Forelimb muscle (tissue), 1 donor: ENCODE measurements at regions not wholly inside any gene's neighbourhood (a gene's known extent, or its start where the extent isn't known, plus 50 kb on each side); places are given as distances from the start of the nearest gene placed in this dataset.

Source experiments
- DNase-seq: peaks from one replicate; pipeline ENCODE4 v3.0.0-alpha.2; 2013; ENCODE audit warnings: low read depth

- DNase-seq, result no peak
Measured at GRCh38 chrX:39822133-39822748, 275.5 kb downstream of the BCOR start.

DNA sequence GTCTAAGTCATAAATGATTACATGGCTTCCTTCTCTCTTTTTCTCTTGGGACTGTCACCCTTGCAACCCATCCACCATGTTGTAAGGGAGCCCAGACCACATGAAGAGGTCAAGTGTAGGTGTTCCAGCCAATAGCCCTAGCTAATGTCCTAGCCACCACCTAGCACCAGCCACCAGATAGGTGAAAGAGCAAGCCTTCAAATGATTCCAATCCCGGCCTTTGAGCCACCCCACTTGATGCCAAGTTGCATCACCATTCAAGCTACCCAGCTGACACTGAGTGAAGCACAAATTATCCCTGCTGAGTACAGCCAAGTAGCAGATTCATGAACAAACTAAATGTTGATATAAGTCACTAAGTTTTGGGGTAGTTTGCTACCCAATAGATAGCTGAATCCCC lies 274.3 kb downstream of the BCOR start:
- no peak for DNase-seq

- no peak for DNase-seq
Measured at GRCh38 chrX:39823854-39824253, 273.9 kb downstream of the BCOR start.

DNA sequence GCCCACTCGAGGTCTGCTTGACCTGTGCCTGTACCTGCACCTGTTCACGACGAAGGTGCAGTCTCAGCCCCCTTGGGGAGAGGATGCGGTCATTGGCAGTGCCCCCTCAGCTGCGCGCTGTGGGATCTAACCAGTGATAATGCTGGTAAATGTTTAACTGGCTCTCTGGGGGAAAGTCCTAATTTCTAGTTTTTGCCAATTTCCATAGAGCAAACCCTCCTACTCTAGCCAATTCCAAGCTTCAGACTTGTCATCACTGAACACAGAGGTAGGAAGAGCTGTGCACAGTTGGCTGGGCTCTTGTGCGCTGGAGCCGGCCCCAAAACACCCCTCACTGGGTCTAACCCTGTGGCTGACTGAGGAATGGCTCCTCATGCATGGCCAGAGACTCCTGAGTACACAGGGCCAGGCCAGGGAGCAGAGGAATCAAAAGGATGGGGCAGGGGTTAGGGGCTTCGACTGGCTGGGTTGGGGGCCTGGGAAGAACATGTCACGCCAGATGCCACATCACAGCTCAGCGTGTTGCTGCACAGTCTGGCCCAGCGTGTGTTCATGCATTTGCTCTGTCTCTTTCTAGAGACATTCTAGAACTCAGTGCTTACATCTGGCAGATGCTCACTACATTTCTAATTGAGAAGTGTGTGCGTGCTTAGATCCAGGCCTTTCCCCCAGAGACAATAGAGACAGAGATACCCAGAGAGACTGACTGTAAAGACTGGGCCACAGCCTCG lies 270.8 kb downstream of the BCOR start:
- DNase-seq, result no peak

DNA sequence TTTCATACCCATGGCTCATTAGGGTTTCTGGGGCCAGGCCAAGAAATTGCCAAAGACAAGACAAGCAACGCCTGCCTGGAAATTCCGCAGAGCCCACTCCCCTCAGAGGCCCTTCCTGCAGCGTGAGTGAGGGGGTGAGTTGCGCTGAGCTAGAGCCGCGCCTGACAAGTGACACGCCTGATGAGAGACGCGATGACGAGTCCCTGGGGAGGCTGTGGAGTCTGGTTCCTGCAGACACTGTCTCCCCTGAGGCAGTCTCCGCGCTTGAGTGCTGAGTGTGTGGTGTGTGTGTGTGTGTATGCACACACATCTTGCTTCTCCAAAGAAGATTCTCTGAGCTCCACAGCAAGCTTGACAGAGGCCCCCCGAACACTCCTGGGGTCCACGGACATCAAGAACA lies 269.8 kb downstream of the BCOR start:
- DNase-seq, result no peak

GRCh38 chrX:39828971-39829370 lies 268.8 kb downstream of the BCOR start:
- DNase-seq, result no peak

DNA sequence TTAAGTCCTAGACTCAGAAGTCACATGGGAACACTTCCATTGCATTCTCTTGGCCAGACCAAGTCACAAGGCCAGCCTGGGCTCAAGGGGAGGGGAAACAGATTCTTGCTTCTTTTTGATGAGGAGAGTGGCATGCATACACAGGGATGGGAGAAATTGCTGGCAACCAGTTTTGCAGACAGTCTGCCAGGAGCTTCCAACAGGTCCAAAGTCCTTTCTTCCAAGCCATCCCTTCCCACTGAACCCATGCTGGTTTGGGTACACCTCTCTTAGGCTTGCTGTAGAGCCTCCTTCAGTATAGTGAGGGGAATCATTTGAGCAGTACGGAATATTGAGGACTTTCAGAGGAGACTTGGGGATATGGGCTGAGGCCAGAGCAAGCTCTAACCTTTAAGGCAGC lies 267.8 kb downstream of the BCOR start:
- DNase-seq, result no peak

DNA sequence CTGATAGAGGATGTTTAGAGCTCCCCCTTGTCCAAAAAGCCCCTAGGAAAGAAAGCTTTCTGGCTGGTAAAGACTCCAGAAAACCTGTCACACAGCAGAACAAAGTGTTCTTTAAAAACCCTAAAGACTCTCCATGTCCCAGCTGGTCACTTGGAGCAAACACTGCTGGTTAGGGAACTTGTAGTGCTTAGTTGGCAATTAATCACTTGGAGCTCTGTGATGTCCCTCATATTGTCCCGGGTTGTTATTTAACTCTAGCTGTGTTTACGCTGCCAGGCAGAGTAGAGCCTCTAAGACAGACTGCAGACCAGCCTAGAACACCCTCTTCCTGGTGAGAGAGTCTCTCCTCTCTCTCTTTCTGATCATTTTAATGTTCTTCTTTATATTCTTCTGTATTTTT lies 267.3 kb downstream of the BCOR start:
- DNase-seq, result no peak

- DNase-seq, result no peak
Measured at GRCh38 chrX:39832211-39832610, 265.5 kb downstream of the BCOR start.

DNA sequence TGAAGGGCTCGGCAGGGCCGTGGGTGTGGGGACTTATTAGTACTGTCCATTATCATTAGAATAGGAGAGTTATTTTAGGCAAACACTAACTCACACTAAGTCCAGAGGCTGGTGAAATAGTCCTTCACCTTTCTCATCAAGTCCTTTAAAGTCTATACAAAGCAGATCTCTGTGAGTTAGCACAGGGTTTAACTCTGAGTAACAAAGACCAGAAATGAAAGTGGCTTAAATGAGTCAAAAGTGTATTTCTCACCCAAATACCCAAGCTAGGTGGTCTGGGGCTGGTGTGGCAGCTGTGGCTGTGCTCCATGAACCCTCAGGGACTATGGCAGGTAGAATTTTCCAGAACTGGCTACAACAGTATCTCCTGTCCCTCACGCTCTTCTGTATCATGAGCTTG lies 263.2 kb downstream of the BCOR start:
- DNase-seq, result no peak

GRCh38 chrX:39835241-39835640 lies 262.5 kb downstream of the BCOR start:
- no peak for DNase-seq

GRCh38 chrX:39835776-39836175 lies 262.0 kb downstream of the BCOR start:
- DNase-seq, result no peak

DNA sequence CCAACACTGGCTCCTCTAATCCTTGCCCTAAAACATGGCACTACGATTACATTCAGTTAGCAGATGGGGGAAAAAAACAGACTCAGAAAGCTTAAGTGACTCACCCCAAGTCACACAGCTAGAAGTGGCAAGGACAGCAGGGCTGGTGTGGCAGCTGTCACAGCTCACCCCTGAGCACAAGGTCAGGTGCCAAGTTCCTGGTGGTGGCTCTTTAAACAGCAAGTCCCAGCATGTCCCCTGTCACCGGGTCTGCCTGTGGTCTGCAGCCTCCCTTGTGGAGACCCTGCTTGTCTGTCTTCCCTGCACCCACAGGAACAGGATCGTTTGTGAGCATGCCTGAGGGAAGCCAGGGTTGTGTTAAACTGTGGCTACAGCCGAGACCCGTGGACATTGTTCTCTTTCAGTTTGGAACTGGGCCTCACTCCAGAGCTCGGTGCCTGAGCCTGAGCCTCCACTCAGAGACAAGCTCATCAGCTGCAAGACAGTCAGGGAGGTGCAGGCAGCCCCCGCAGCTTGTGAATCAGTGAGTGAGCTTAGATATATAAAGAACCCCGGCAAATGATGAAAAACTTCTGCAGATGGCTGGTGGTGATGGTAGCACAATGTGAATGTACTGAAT lies 260.8 kb downstream of the BCOR start:
- DNase-seq, result no peak

- DNase-seq, result no peak
Measured at GRCh38 chrX:39837688-39838087, 260.1 kb downstream of the BCOR start.

DNA sequence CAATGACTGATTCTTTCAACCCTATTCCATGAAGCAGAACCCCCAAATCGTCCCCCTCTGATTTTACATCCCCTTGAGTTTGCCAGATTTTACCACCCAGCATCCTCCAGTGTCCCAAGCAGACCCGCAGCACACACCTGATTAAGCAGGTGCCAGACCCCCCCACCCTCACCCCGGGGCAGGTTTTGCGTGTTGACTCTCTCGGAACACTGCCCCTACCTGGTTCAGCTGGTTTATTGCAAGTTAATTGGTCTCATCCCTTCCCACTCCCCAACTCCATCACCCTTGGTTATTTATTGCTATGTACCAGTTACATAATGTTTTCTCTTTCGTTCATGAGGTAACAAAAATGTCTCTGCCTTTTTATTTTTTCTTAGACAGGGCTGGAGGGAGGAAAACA lies 258.4 kb downstream of the BCOR start:
- no peak for DNase-seq

- DNase-seq, result no peak
Measured at GRCh38 chrX:39840133-39840532, 257.6 kb downstream of the BCOR start.

DNA sequence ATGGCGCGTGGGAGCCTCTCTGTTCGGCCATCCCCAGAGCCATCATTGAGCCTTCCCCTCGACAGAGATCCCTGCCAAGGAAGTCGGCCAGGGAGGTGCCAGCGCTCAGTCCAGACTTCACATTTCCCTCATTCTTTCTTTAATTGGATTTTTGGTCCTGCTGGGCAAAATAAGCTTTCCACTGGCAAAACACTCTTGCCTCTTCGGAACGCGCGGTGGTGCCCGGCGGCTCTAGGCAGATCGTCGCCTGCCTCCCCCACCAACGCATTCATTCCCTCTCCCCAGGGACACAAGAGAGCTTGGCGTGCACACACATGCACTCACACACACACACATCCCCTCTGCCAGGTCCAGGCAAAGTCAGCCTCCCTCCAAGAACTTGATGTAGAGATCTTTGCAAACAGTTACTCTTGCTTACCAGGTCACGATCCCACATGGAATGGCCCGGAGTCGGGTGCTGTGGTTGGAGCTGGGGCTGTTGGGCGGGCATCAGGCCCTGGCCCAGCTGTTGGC lies 257.1 kb downstream of the BCOR start:
- DNase-seq, result no peak

GRCh38 chrX:39841604-39842003 lies 256.2 kb downstream of the BCOR start:
- DNase-seq, result no peak

DNA sequence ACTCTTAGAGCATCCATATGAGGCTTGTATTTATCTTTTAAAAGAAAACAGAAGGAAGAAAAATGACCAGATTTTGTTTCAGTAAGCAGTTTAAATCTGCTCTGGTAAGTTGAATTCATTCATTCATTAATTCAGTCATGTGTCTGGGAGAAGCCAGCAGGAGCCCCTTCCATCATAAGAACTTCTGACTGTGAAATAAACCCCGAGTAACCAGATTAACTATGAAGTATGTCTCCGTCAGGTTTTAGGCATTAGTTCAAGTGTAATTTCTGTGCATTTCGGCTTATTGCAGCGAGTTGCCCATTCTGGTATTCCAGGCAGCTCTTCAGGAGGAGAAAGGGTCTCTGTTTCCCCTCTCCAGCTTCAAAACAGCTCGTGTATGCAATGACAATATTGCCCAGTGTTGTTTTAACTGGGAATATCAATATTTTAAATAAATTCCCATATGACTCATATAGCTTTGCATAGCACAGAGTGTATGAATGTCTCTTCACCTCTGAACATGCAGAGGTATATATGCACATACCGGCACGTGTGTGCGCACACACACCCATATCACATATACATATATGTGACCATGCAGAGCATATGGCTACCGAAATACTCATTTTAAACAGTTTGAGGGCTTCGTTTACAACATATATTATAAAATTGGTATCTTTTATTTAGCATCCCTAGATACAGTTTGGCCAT lies 255.3 kb downstream of the BCOR start:
- DNase-seq, result no peak

GRCh38 chrX:39843318-39843717 lies 254.4 kb downstream of the BCOR start:
- DNase-seq, result no peak

GRCh38 chrX:39845233-39845632 lies 252.5 kb downstream of the BCOR start:
- DNase-seq, result no peak

DNA sequence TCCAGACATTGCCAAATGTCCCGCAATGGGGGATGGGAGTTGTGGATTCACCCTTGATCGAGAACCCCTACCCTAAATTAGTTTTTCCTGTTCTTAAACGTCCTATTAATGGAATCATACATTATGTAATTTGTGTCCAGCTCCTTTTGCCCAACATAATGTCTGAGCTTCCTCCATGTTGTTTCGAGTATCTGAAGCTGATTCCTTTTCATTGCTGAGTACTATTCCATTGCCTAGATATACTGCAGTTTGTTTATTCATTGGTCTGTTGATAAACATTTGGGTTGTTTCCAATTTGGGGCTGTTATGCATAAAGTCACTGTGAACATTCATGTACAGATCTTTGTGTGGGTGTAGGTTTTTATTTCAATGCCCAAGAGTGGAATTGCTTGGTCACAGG lies 251.3 kb downstream of the BCOR start:
- no peak for DNase-seq

GRCh38 chrX:39848243-39848642 lies 249.5 kb downstream of the BCOR start:
- DNase-seq, result no peak
